Neural progenitor cell (in vitro differentiated cells): ENCODE measurements at regions not wholly inside any gene's neighbourhood (a gene's known extent, or its start where the extent isn't known, plus 50 kb on each side); places are given as distances from the start of the nearest gene placed in this dataset.
A peak's percentile ranks its signal among the peaks of the same experiment; 100 is the strongest.

Source experiments
- DNase-seq: peaks from one replicate; pipeline ENCODE4 v3.0.0-alpha.2; 2016; ENCODE audit warnings: low spot score
- H2AFZ ChIP-seq: fragments of 200-600 bp; sonication (generic); replicated peaks from 2 replicates; pipeline ENCODE4 v1.6.1; 2016; ENCODE audit warnings: antibody characterized with exemption
- H3F3A ChIP-seq: fragments of 200-600 bp; sonication (generic); 2 replicates; pipeline ENCODE4 v1.6.1; 2016; ENCODE audit warnings: antibody characterized with exemption, low read depth
- H3K27ac ChIP-seq: fragments of 200-600 bp; sonication (generic); 2 replicates; pipeline ENCODE4 v1.5.1; 2016; ENCODE audit warnings: mild to moderate bottlenecking
- H3K27me3 ChIP-seq: fragments of 200-600 bp; sonication (generic); 2 replicates; pipeline ENCODE4 v1.6.1; 2016; ENCODE audit warnings: mild to moderate bottlenecking, moderate library complexity
- H3K36me3 ChIP-seq: fragments of 200-600 bp; sonication (generic); 2 replicates; pipeline ENCODE4 v1.5.1; 2016
- H3K4me1 ChIP-seq: fragments of 200-600 bp; sonication (generic); 2 replicates; pipeline ENCODE4 v1.6.1; 2016; ENCODE audit warnings: mixed run types
- H3K4me2 ChIP-seq: fragments of 200-600 bp; sonication (generic); 2 replicates; pipeline ENCODE4 v1.6.1; 2016
- H3K4me3 ChIP-seq: fragments of 200-600 bp; sonication (generic); 2 replicates; pipeline ENCODE4 v1.5.1; 2016
- H3K79me2 ChIP-seq: fragments of 200-600 bp; sonication (generic); 2 replicates; pipeline ENCODE4 v1.6.1; 2016; ENCODE audit warnings: low read depth
- H3K9ac ChIP-seq: fragments of 200-600 bp; sonication (generic); 2 replicates; pipeline ENCODE4 v1.6.1; 2016
- H3K9me3 ChIP-seq: fragments of 200-600 bp; sonication (generic); 2 replicates; pipeline ENCODE4 v1.5.1; 2016; ENCODE audit warnings: low read depth
- H4K20me1 ChIP-seq: fragments of 200-600 bp; sonication (generic); 2 replicates; pipeline ENCODE4 v1.6.1; 2016; ENCODE audit warnings: low read depth
- H3K27ac Mint-ChIP-seq: 3 replicates; pipeline ENCODE4 v1.8.0; 2021; ENCODE audit warnings: mixed read lengths
- H3K27me3 Mint-ChIP-seq: 2 replicates; pipeline ENCODE4 v1.8.0; 2022; ENCODE audit warnings: low read depth, mild to moderate bottlenecking, inconsistent platforms, moderate library complexity, mixed read lengths; ENCODE audit not compliant: insufficient read depth
- H3K36me3 Mint-ChIP-seq: 3 replicates; pipeline ENCODE4 v1.8.0; 2021; ENCODE audit warnings: mixed read lengths
- H3K4me1 Mint-ChIP-seq: 3 replicates; pipeline ENCODE4 v1.8.0; 2021; ENCODE audit warnings: mixed read lengths
- H3K4me3 Mint-ChIP-seq: 3 replicates; pipeline ENCODE4 v1.8.0; 2021; ENCODE audit warnings: mild to moderate bottlenecking, moderate library complexity, mixed read lengths
- H3K9me3 Mint-ChIP-seq: 3 replicates; pipeline ENCODE4 v1.8.0; 2020; ENCODE audit warnings: mixed read lengths
- EZH2 ChIP-seq: fragments of 200-600 bp; sonication (generic); IDR thresholded peaks from 2 replicates; pipeline ENCODE4 v1.6.1; 2017; ENCODE audit warnings: antibody characterized with exemption, mild to moderate bottlenecking, moderate library complexity
- EZH2phosphoT487 ChIP-seq: fragments of 200-600 bp; sonication (generic); IDR thresholded peaks from 2 replicates; pipeline ENCODE4 v1.6.1; 2017; ENCODE audit warnings: antibody characterized with exemption
- TF ChIP-seq, protein P1 (sequence below): fragments of 200-600 bp; sonication (generic); IDR thresholded peaks from 2 replicates; pipeline ENCODE4 v1.5.1; 2017; ENCODE audit warnings: antibody characterized with exemption, mild to moderate bottlenecking

DNA sequence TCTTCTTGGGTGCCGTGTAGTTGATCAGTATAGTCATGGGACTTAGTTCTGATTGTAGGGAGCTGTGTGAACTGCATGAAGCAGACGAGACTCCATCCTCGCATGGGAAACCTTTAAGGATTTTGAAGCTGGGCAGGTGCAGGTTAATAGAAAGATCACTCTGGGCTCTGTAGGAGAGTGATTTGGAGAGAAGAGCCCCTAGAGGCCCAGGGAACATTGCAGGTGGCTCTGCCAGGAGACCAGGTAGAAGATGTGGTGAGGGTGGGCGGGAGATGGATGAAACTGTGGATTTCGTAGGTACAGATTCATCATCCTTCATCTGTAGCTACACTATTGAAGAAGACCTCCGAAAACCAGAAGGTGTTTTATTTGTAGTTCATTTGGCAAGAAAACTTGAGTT, 53.3 kb downstream of the UTRN start:
- H3F3A ChIP-seq: no peaks in the 10 kb centered on the region
- H3K4me1 ChIP-seq: peaks cover 5% of the 10 kb centered on the region
- H3K9me3 Mint-ChIP-seq: no peaks in the 10 kb centered on the region
- H3K36me3 Mint-ChIP-seq: peaks cover 7% of the 10 kb centered on the region
- no peaks in the 10 kb centered on the region for H3K27me3 Mint-ChIP-seq
- H3K27me3 ChIP-seq: no peaks in the 10 kb centered on the region
- H3K79me2 ChIP-seq: no peaks in the 10 kb centered on the region
- H3K4me1 Mint-ChIP-seq: peaks cover 20% of the 10 kb centered on the region
- no peak overlapping the region for H3K27ac ChIP-seq
- H3K4me3 Mint-ChIP-seq: no peak overlapping the region
- H2AFZ ChIP-seq: no peak overlapping the region
- H3K4me3 ChIP-seq: no peak overlapping the region
- DNase-seq: no peak
- H3K36me3 ChIP-seq: no peaks in the 10 kb centered on the region
- TF ChIP-seq EZH2 (no peak), EZH2phosphoT487 (no peak)
- TF ChIP-seq, protein P1, sequence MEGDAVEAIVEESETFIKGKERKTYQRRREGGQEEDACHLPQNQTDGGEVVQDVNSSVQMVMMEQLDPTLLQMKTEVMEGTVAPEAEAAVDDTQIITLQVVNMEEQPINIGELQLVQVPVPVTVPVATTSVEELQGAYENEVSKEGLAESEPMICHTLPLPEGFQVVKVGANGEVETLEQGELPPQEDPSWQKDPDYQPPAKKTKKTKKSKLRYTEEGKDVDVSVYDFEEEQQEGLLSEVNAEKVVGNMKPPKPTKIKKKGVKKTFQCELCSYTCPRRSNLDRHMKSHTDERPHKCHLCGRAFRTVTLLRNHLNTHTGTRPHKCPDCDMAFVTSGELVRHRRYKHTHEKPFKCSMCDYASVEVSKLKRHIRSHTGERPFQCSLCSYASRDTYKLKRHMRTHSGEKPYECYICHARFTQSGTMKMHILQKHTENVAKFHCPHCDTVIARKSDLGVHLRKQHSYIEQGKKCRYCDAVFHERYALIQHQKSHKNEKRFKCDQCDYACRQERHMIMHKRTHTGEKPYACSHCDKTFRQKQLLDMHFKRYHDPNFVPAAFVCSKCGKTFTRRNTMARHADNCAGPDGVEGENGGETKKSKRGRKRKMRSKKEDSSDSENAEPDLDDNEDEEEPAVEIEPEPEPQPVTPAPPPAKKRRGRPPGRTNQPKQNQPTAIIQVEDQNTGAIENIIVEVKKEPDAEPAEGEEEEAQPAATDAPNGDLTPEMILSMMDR: no peak
- H4K20me1 ChIP-seq: no peaks in the 10 kb centered on the region
- H3K9me3 ChIP-seq: no peaks in the 10 kb centered on the region
- H3K27ac Mint-ChIP-seq: no peak overlapping the region
- H3K4me2 ChIP-seq: no peak overlapping the region
- no peak overlapping the region for H3K9ac ChIP-seq

DNA sequence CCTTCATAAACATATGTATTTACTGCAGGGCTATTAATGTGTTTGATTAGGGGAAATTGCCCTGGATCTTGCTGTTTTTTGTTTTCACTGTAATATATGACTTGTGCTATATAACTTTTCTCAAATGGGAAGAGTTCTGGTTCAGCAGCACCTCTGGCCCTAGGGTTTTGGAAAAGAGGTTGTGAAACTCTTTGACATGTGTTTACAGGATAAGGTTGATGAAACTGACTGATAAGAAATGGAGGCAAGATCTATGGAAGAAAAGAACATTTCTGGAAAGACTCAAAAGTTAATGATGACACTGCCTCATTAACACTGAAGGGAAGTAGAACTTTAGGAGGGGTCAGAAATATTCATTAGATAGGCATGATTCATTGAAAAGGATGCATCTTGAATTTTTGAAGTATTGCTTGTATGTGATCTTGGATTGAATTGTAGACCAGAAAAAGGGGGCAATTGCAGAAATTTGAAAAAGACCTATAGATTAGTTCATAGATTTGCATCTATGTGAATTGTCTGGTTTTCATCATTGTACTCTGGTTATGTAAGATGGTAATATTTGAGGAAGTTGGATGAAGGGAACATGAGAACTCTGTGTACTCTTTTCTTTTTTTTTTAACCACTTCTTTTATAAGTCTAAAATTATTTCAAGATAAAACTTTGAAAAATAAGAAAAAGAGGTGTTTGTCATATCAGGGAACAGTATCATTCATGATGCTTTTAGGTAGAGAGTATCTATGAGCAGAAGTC, 54.0 kb downstream of the UTRN start:
- Mint-ChIP-seq H3K4me1 (peaks cover 20% of the 10 kb centered on the region), H3K27ac (no peak overlapping the region), H3K9me3 (no peaks in the 10 kb centered on the region)

DNA sequence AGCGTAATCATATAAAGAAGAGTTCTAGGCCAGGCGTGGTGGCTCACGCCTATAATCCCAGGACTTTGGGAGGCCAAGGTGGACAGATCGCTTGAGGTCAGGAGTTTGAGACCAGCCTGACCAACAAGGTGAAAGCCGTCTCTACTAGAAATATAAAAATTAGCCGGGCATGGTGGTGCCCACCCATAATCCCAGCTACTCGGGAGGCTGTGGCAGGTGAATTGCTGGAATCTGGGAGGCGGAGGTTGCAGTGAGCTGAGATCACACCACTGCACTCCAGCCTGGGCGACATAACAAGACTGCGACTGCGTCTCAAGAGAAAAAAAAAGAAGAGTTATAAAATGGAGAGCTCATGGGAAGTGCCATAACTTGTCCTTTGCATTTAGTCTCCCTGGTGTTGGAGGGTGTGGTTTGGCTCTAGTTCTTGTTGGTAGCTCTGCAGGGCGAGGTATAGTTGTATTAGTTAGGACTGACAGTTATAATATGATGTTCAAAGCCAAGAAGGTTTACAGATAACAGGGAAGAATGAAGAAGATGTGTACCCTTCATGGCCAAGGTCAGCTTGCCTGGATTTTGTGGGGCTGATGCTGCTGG, 54.8 kb downstream of the UTRN start:
- peak overlapping the region; percentile 6 for H3K27ac Mint-ChIP-seq
- TF ChIP-seq EZH2phosphoT487 (no peak), EZH2 (no peak)
- TF ChIP-seq, protein P1: no peak
- H3K36me3 Mint-ChIP-seq: peaks cover 9% of the 10 kb centered on the region
- Histone ChIP-seq H3K4me3 (no peak overlapping the region), H2AFZ (no peak overlapping the region), H3K4me1 (peaks cover 5% of the 10 kb centered on the region), H3F3A (no peaks in the 10 kb centered on the region), H3K27ac (no peak overlapping the region), H3K79me2 (no peaks in the 10 kb centered on the region), H3K9me3 (no peaks in the 10 kb centered on the region), H3K9ac (no peak overlapping the region), H3K27me3 (no peaks in the 10 kb centered on the region), H3K4me2 (no peak overlapping the region), H3K36me3 (no peaks in the 10 kb centered on the region), H4K20me1 (no peaks in the 10 kb centered on the region)
- no peaks in the 10 kb centered on the region for H3K9me3 Mint-ChIP-seq
- DNase-seq: no peak
- H3K4me3 Mint-ChIP-seq: no peak overlapping the region
- H3K27me3 Mint-ChIP-seq: no peaks in the 10 kb centered on the region
- peaks cover 20% of the 10 kb centered on the region for H3K4me1 Mint-ChIP-seq

More for the DNA sequence above, 54.0 kb downstream of the UTRN start:
- Histone ChIP-seq H3F3A (no peaks in the 10 kb centered on the region), H2AFZ (no peak overlapping the region), H3K9me3 (no peaks in the 10 kb centered on the region), H3K79me2 (no peaks in the 10 kb centered on the region), H3K9ac (no peak overlapping the region), H3K4me1 (peaks cover 5% of the 10 kb centered on the region), H3K36me3 (no peaks in the 10 kb centered on the region), H3K4me3 (no peak overlapping the region), H4K20me1 (no peaks in the 10 kb centered on the region), H3K27me3 (no peaks in the 10 kb centered on the region), H3K4me2 (no peak overlapping the region), H3K27ac (no peak overlapping the region)
- Mint-ChIP-seq H3K27me3 (no peaks in the 10 kb centered on the region), H3K4me3 (no peak overlapping the region), H3K36me3 (peaks cover 7% of the 10 kb centered on the region)
- DNase-seq: no peak
- TF ChIP-seq, protein P1: no peak
- TF ChIP-seq EZH2phosphoT487: no peak
- no peak for TF ChIP-seq EZH2
